H1 (cell line): ENCODE measurements at regions not wholly inside any gene's neighbourhood (a gene's known extent, or its start where the extent isn't known, plus 50 kb on each side); places are given as distances from the start of the nearest gene placed in this dataset.

Source experiments
- CTCF ChIA-PET: fragments of 300-600 bp; sonication (Branson Sonifier 250); formaldehyde crosslinking; loops from one replicate; lab custom pipeline; 2021; ENCODE audit not compliant: partially characterized antibody; lab: Charles Lee
- POLR2A ChIA-PET: fragments of 300-600 bp; sonication (Branson Sonifier 250); formaldehyde crosslinking; loops from one replicate; lab custom pipeline; 2021; ENCODE audit warnings: inconsistent platforms; ENCODE audit not compliant: partially characterized antibody; lab: Charles Lee
- DNase-seq, 2 experiments: peaks; one replicate each; pipeline versions ENCODE4 v3.0.0 to v3.0.0-alpha.2; 2010 to 2022; ENCODE audit warnings: low spot score in 2 of 2, low read depth in 1 of 2, mixed read lengths in 1 of 2
- FAIRE-seq: peaks from 2 replicates; lab custom pipeline; 2011; peaks lifted over from hg19 to GRCh38; lab: Jason Lieb, UNC
- H2AFZ ChIP-seq: 2 replicates; pipeline ENCODE4 v1.8.1; 2012; ENCODE audit warnings: low read length, inconsistent platforms
- H2AK5ac ChIP-seq: 2 replicates; pipeline ENCODE4 v1.6.1; 2013; ENCODE audit warnings: low read depth, low read length
- H2BK120ac ChIP-seq: replicated peaks from 2 replicates; pipeline ENCODE3; 2013; ENCODE audit warnings: low read depth, low read length, inconsistent platforms
- H2BK12ac ChIP-seq: 2 replicates; pipeline ENCODE4 v1.6.1; 2013; ENCODE audit warnings: low read depth, low read length
- H2BK15ac ChIP-seq: 2 replicates; pipeline ENCODE4 v1.6.1; 2013; ENCODE audit warnings: low read length
- H2BK20ac ChIP-seq: 2 replicates; pipeline ENCODE4 v1.6.1; 2013; ENCODE audit warnings: low read length
- H2BK5ac ChIP-seq: 2 replicates; pipeline ENCODE4 v1.6.1; 2013; ENCODE audit warnings: low read depth, low read length
- H3K14ac ChIP-seq: 2 replicates; pipeline ENCODE4 v1.6.1; 2013; ENCODE audit warnings: inconsistent platforms; ENCODE audit not compliant: insufficient read length
- H3K18ac ChIP-seq: 2 replicates; pipeline ENCODE4 v1.6.1; 2013; ENCODE audit warnings: low read length; ENCODE audit errors: extremely low read depth
- H3K23ac ChIP-seq: 2 replicates; pipeline ENCODE4 v1.6.1; 2013; ENCODE audit warnings: inconsistent platforms; ENCODE audit not compliant: insufficient read length
- H3K23me2 ChIP-seq: 2 replicates; pipeline ENCODE4 v1.6.1; 2013; ENCODE audit warnings: low read depth, low read length
- H3K27ac ChIP-seq: 2 replicates; pipeline ENCODE4 v1.6.1; 2011; ENCODE audit warnings: low read depth, low read length, inconsistent platforms
- H3K27me3 ChIP-seq, 4 experiments: replicated peaks in 1 of 4; 1 replicate in 1 of 4; 2 replicates in 3 of 4; pipeline versions ENCODE4 v1.6.1 to v1.8.1; 2011 to 2013; ENCODE audit warnings: low read length in 3 of 4, mild to moderate bottlenecking in 3 of 4, inconsistent platforms in 2 of 4, mixed read lengths in 2 of 4, moderate library complexity in 1 of 4; ENCODE audit not compliant: control insufficient read depth in 3 of 4, insufficient read depth in 3 of 4; ENCODE audit errors: extremely low read depth in 1 of 4
- H3K36me3 ChIP-seq, 4 experiments: 2 replicates each; pipeline versions ENCODE4 v1.6.1 to v1.8.1; 2011 to 2013; ENCODE audit warnings: mild to moderate bottlenecking in 4 of 4, low read length in 3 of 4, moderate library complexity in 2 of 4, control low read depth in 1 of 4, inconsistent platforms in 1 of 4; ENCODE audit not compliant: insufficient read depth in 4 of 4, control insufficient read depth in 2 of 4
- H3K4ac ChIP-seq: replicated peaks from 2 replicates; pipeline ENCODE3; 2013; ENCODE audit warnings: low read length, low read depth, mixed read lengths, inconsistent platforms; ENCODE audit not compliant: insufficient read length
- H3K4me1 ChIP-seq, 4 experiments: replicated peaks in 1 of 4; 1 replicate in 1 of 4; 2 replicates in 3 of 4; pipeline versions ENCODE4 v1.6.1 to v1.8.1; 2011 to 2013; ENCODE audit warnings: low read length in 3 of 4, inconsistent platforms in 2 of 4, mixed read lengths in 1 of 4; ENCODE audit not compliant: insufficient read depth in 4 of 4, control insufficient read depth in 3 of 4
- H3K4me2 ChIP-seq, 2 experiments: 2 replicates each; pipeline versions ENCODE4 v1.6.1 to v1.8.1; 2011 to 2013; ENCODE audit warnings: low read depth in 2 of 2, low read length in 2 of 2, control low read depth in 1 of 2, inconsistent platforms in 1 of 2, mild to moderate bottlenecking in 1 of 2; ENCODE audit not compliant: insufficient read depth in 1 of 2
- H3K4me3 ChIP-seq, 4 experiments: fragments of 200-600, 300-600 bp in 1 of 4; sonication (generic), shearing (Covaris generic), sonication (Bioruptor Twin) in 1 of 4; 2 replicates each; pipeline versions ENCODE4 v1.5.1 to v1.8.1; 2011 to 2016; ENCODE audit warnings: low read length in 4 of 4, low read depth in 3 of 4, control low read depth in 2 of 4, inconsistent platforms in 2 of 4, mild to moderate bottlenecking in 2 of 4, mixed read lengths in 1 of 4, moderate library complexity in 1 of 4; ENCODE audit not compliant: insufficient read depth in 2 of 4; ENCODE audit errors: extremely low read depth in 1 of 4
- H3K56ac ChIP-seq: replicated peaks from 2 replicates; pipeline ENCODE3; 2013; ENCODE audit warnings: low read depth, mild to moderate bottlenecking, mixed read lengths, low read length, inconsistent platforms; ENCODE audit not compliant: insufficient read length
- H3K79me1 ChIP-seq: 2 replicates; pipeline ENCODE4 v1.6.1; 2013; ENCODE audit warnings: low read depth, low read length, control low read depth
- H3K79me2 ChIP-seq, 2 experiments: 2 replicates each; pipeline versions ENCODE4 v1.6.1 to v1.8.1; 2012 to 2013; ENCODE audit warnings: low read length in 2 of 2, mild to moderate bottlenecking in 2 of 2, inconsistent platforms in 1 of 2; ENCODE audit not compliant: insufficient read depth in 2 of 2, control insufficient read depth in 1 of 2
- H3K9ac ChIP-seq, 4 experiments: replicated peaks in 1 of 4; 1 replicate in 1 of 4; 2 replicates in 3 of 4; pipeline versions ENCODE4 v1.6.1 to v1.8.1; 2011 to 2013; ENCODE audit warnings: low read depth in 3 of 4, low read length in 3 of 4, control low read depth in 2 of 4, mild to moderate bottlenecking in 2 of 4, moderate library complexity in 2 of 4, inconsistent platforms in 1 of 4; ENCODE audit errors: extremely low read depth in 1 of 4
- H3K9me3 ChIP-seq, 2 experiments: 2 replicates each; pipeline versions ENCODE4 v1.6.1 to v1.8.1; 2012 to 2013; ENCODE audit warnings: mild to moderate bottlenecking in 2 of 2, moderate library complexity in 2 of 2, control low read depth in 1 of 2, inconsistent platforms in 1 of 2, low read depth in 1 of 2, low read length in 1 of 2, mixed read lengths in 1 of 2; ENCODE audit not compliant: insufficient read depth in 2 of 2
- H4K20me1 ChIP-seq, 2 experiments: replicated peaks in 1 of 2; 2 replicates each; pipeline versions ENCODE3 to v1.8.1; 2011 to 2013; ENCODE audit warnings: inconsistent platforms in 2 of 2, low read length in 2 of 2, mild to moderate bottlenecking in 1 of 2; ENCODE audit not compliant: insufficient read depth in 2 of 2, control insufficient read depth in 1 of 2
- H4K5ac ChIP-seq: 2 replicates; pipeline ENCODE4 v1.6.1; 2013; ENCODE audit warnings: low read length, low read depth, mixed read lengths, inconsistent platforms; ENCODE audit not compliant: insufficient read length
- H4K8ac ChIP-seq: 2 replicates; pipeline ENCODE4 v1.8.0; 2013; ENCODE audit warnings: mild to moderate bottlenecking, moderate library complexity, low read length, inconsistent platforms; ENCODE audit not compliant: insufficient read depth; ENCODE audit errors: extremely low read depth
- H4K91ac ChIP-seq: replicated peaks from 2 replicates; pipeline ENCODE3; 2013; ENCODE audit warnings: low read length, mixed read lengths, inconsistent platforms; ENCODE audit not compliant: insufficient read length
- ASH2L ChIP-seq: fragments of 200-600, 300-600 bp; sonication (generic); IDR thresholded peaks from one replicate; pipeline ENCODE4 v1.7.1; 2017; ENCODE audit warnings: low read length
- CHD1 ChIP-seq: IDR thresholded peaks from 2 replicates; pipeline ENCODE4 v1.6.1; 2012; ENCODE audit warnings: low read depth, low read length, improper control_type of control experiment
- CREB1 ChIP-seq: IDR thresholded peaks from 2 replicates; pipeline ENCODE4 v1.6.1; 2012; ENCODE audit warnings: inconsistent platforms
- EZH2 ChIP-seq: fragments of 200-600 bp; sonication (generic); IDR thresholded peaks from 2 replicates; pipeline ENCODE4 v1.7.1; 2012; ENCODE audit warnings: low read depth, mild to moderate bottlenecking, moderate library complexity, low read length, inconsistent platforms; ENCODE audit not compliant: severe bottlenecking
- GABPA ChIP-seq: IDR thresholded peaks from 2 replicates; pipeline ENCODE4 v1.6.1; 2011; ENCODE audit warnings: mild to moderate bottlenecking, low read length, moderate library complexity, borderline replicate concordance; ENCODE audit not compliant: insufficient read depth
- HDAC6 ChIP-seq: IDR thresholded peaks from one replicate; pipeline ENCODE4 v1.7.1; 2012; ENCODE audit warnings: low read depth, mild to moderate bottlenecking, inconsistent platforms, low read length, moderate library complexity
- JUND ChIP-seq: IDR thresholded peaks from 2 replicates; pipeline ENCODE4 v1.6.1; 2011; ENCODE audit warnings: mild to moderate bottlenecking, improper control_type of control experiment, low read length
- KDM5A ChIP-seq: fragments of 200-600 bp; IDR thresholded peaks from 2 replicates; pipeline ENCODE4 v1.7.1; 2012; ENCODE audit warnings: mild to moderate bottlenecking, low read length, inconsistent platforms, mixed read lengths
- POLR2AphosphoS5 ChIP-seq: IDR thresholded peaks from 2 replicates; pipeline ENCODE4 v1.6.1; 2011; ENCODE audit warnings: low read depth, low read length
- RAD21 ChIP-seq, 2 experiments: IDR thresholded peaks in 1 of 2; conservative IDR thresholded peaks in 1 of 2; 2 replicates each; pipeline ENCODE4 v1.6.1; 2011; ENCODE audit warnings: low read depth in 2 of 2, low read length in 2 of 2, improper control_type of control experiment in 1 of 2, inconsistent platforms in 1 of 2, mild to moderate bottlenecking in 1 of 2, moderate library complexity in 1 of 2
- RFX5 ChIP-seq: IDR thresholded peaks from 2 replicates; pipeline ENCODE4 v1.6.1; 2011; ENCODE audit warnings: low read depth, low read length, improper control_type of control experiment, borderline replicate concordance
- SIX5 ChIP-seq: IDR thresholded peaks from 2 replicates; pipeline ENCODE4 v1.6.1; 2011; ENCODE audit warnings: mild to moderate bottlenecking, low read depth, low read length
- TBP ChIP-seq: IDR thresholded peaks from 2 replicates; pipeline ENCODE4 v1.6.1; 2011; ENCODE audit warnings: low read depth, low read length, improper control_type of control experiment
- WGBS, 2 experiments: shearing (Covaris generic) in 1 of 2; methylation state at CpG; one replicate each; pipeline versions ENCODE4 v1.1.6 to v1.1.7; 2013 to 2015; ENCODE audit warnings: low lambda C conversion rate in 2 of 2, mixed read lengths in 2 of 2, inconsistent platforms in 1 of 2, low coverage in 1 of 2, missing lambda C conversion rate in 1 of 2; ENCODE audit not compliant: insufficient replicate concordance in 2 of 2, insufficient coverage in 1 of 2, insufficient read length in 1 of 2; ENCODE audit errors: extremely low coverage in 1 of 2, missing lambda C conversion rate in 1 of 2; 5-methylcytosine and 5-hydroxymethylcytosine counted together
- TF ChIP-seq, protein P1 (sequence below): IDR thresholded peaks from 2 replicates; pipeline ENCODE4 v1.6.1; 2011; ENCODE audit warnings: low read depth, mild to moderate bottlenecking, low read length; ENCODE audit not compliant: insufficient read depth

GRCh38 chr1:119226321-119226720 lies 85.9 kb upstream of the WARS2 start:
- 89% methylated on average over 1 of the region's 1 CpG; no CpG with 5 or more reads in 1 of the 2 experiments for WGBS, 2 experiments
- Histone ChIP-seq H3K79me1 (no peaks in the 10 kb centered on the region; the same call in 1 of the 2 replicates), H2BK20ac (no peak overlapping the region), H4K5ac (no peak overlapping the region), H3K23me2 (no peaks in the 10 kb centered on the region; the same call in 1 of the 2 replicates), H3K4me3 (no peak overlapping the region), H3K9ac (no peak overlapping the region), H2BK5ac (no peak overlapping the region), H3K14ac (no peak overlapping the region), H2AK5ac (no peak overlapping the region), H3K4me2 (no peak overlapping the region), H2BK120ac (no peak overlapping the region), H3K18ac (no peak overlapping the region), H3K27me3 (no peaks in the 10 kb centered on the region), H2BK12ac (no peak overlapping the region), H4K20me1 (no peaks in the 10 kb centered on the region), H2BK15ac (no peak overlapping the region), H3K4me1 (peaks cover 0 to 4% (median 2%) of the 10 kb centered on the region in 4 experiments; a peak in 3 of 7 replicates), H3K9me3 (no peaks in the 10 kb centered on the region), H3K36me3 (no peaks in the 10 kb centered on the region), H3K27ac (no peak overlapping the region), H3K79me2 (no peaks in the 10 kb centered on the region), H3K23ac (no peak overlapping the region), H2AFZ (no peak overlapping the region), H4K91ac (no peak overlapping the region), H3K4ac (no peak overlapping the region), H4K8ac (no peak overlapping the region), H3K56ac (no peak overlapping the region)
- CTCF ChIA-PET, result interaction anchor here (0.6 to 6.4 kb wide), 10 partner anchors 9 to 318 kb away, joined by 3 to 32 read pairs (median 4); partner anchors contain the start of gene WARS2
- FAIRE-seq (no peak), DNase-seq (no peak)
- TF ChIP-seq RFX5 (no peak), RAD21 (IDR thresholded peaks at IDR 0.05 in 1 of 2, conservative IDR thresholded peaks at IDR 0.05 in 1 of 2; ENCODE audit: low read depth in 2 of 2, low read length in 2 of 2) (no peak), GABPA (no peak), HDAC6 (no peak), POLR2AphosphoS5 (no peak), ASH2L (no peak), CHD1 (no peak), KDM5A (no peak), EZH2 (no peak), JUND (no peak), TBP (no peak), SIX5 (no peak), CREB1 (no peak)
- TF ChIP-seq, protein P1, sequence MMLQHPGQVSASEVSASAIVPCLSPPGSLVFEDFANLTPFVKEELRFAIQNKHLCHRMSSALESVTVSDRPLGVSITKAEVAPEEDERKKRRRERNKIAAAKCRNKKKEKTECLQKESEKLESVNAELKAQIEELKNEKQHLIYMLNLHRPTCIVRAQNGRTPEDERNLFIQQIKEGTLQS, result no peak
- POLR2A ChIA-PET, result no interaction called here
